Cardiac fibroblast (primary cell): ENCODE measurements at regions not wholly inside any gene's neighbourhood (a gene's known extent, or its start where the extent isn't known, plus 50 kb on each side); places are given as distances from the start of the nearest gene placed in this dataset.

Source experiments
- DNase-seq, 2 donors: peaks; one replicate each; pipeline versions ENCODE4 v3.0.0 to v3.0.0-alpha.2; 2010; ENCODE audit warnings: low read depth in 2 of 2
- H3K4me3 ChIP-seq, 2 donors: replicated peaks in 1 of 2; 1 replicate in 1 of 2; 2 replicates in 1 of 2; pipeline ENCODE4 v1.5.1; 2011; ENCODE audit warnings: low read depth in 2 of 2, low read length in 2 of 2, mild to moderate bottlenecking in 2 of 2, moderate library complexity in 1 of 2
- TF ChIP-seq, protein P1 (sequence below): IDR thresholded peaks from one replicate; pipeline ENCODE4 v1.5.1; 2011; ENCODE audit warnings: low read depth, mild to moderate bottlenecking, low read length, inconsistent platforms

DNA sequence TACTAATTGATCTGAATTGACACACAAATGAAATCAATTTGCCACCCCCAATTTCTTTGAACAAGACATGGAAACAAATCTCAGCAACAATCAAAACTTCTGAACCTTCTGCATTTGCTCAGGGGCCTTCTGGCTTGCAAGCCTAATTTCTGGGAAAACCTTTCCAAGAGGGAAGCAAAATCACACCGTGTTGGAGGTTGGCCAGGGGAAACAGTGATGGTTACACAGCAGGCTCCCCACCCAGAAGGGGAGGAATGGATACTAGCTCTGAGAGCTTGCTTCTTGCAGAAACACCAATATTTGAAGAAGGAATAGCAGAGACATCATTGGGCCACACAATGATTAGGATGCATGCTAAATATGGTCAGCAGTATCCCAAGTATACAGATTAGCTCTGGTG, 488.6 kb upstream of the TRPC7 start:
- TF ChIP-seq, protein P1, sequence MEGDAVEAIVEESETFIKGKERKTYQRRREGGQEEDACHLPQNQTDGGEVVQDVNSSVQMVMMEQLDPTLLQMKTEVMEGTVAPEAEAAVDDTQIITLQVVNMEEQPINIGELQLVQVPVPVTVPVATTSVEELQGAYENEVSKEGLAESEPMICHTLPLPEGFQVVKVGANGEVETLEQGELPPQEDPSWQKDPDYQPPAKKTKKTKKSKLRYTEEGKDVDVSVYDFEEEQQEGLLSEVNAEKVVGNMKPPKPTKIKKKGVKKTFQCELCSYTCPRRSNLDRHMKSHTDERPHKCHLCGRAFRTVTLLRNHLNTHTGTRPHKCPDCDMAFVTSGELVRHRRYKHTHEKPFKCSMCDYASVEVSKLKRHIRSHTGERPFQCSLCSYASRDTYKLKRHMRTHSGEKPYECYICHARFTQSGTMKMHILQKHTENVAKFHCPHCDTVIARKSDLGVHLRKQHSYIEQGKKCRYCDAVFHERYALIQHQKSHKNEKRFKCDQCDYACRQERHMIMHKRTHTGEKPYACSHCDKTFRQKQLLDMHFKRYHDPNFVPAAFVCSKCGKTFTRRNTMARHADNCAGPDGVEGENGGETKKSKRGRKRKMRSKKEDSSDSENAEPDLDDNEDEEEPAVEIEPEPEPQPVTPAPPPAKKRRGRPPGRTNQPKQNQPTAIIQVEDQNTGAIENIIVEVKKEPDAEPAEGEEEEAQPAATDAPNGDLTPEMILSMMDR, result no peak
- DNase-seq, result no peak
- no peak overlapping the region for H3K4me3 ChIP-seq

DNA sequence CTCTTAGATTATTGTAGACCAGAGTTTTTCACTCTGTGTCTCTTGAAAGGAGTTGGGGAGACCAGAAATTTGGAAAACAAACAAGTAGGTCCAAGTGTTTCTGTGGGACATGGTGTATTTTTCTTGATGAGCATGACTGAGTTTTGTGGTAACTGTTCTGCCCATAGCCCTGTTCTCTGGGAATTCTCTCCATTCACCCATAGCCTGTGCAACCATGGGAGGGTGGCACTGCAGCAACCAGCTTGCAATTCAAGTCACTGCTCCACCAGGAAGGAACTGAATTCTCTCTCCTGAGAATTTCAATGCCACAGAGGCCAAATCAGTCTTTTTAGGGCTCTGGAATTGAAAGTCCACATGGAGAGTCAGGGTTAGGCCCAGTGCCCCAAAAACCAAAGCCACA, 475.3 kb upstream of the TRPC7 start:
- DNase-seq, result no peak
- TF ChIP-seq, protein P1, result no peak
- no peak overlapping the region for H3K4me3 ChIP-seq

DNA sequence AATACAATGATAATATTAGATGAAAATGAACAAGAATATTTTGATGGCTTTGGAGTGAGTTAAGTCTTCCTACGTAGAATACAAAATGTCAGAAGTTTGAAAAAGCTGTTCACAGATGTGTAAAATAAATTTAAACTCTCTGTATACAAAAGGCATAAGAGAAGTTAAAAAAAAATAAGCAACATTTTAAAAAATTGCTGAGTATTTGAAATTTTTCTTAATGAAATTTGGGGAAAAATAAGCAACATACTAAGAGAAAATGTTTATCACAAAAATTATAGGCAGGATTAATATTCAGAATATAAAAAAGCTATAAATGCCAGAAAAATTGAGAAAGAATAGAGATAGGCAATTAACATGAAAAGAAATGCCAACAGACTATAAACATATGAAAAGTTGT, 470.7 kb upstream of the TRPC7 start:
- DNase-seq, result no peak
- no peak overlapping the region for H3K4me3 ChIP-seq
- TF ChIP-seq, protein P1, result no peak

DNA sequence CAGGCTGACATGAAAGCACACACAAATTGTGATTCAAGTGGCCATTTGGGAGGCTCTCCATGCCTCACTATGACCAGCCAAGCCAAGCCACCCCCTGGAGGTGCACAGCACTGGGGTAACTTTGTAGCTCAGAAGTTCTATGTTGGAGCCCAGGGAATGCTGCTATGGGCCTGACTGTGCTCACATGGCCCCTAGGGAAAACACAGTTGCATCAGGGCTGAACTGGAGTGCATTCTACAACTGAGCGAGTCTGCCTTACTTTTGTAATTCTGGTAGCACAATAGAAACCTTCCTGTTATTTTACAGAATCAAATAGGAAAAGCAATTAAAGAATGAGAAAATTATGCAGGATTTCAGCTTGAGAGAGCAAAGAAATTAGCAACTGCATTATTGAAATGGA, 455.5 kb upstream of the TRPC7 start:
- no peak overlapping the region for H3K4me3 ChIP-seq
- TF ChIP-seq, protein P1, result no peak
- no peak for DNase-seq

DNA sequence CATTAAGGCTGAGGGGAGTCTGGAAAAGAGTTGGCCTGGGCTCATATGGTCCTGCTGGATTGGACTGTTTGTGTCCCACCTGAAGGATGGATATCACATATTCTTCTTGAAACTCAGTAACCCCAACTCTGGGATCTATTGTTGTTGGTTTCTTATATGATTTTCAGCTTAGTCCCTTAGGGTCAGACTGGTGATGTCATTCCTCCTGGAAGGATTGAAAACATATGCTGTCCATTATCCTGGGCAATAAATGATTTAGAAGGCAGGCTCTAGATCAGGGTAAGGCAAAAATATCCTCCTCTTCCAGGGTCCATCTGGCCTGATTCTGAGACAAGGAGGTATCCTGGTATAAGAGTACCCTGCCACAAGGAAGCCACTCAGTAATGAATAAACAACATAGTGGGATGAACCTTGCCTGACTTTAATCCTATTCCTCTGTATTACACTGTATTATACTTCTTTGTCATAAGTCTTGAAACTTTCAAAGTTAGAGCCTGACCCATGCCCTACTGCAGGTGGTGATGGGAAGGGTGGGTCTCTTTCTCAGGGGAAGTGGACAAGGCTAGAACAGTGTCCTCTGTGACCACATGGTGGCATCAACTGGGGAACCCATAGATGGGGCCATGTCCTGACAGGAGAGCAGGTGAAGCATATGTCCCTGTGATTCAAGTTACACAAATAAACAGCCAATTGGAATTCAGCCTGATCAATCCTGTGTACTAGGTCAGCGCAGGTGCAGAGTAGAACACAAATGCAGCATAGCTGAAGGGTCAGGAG, 454.4 kb upstream of the TRPC7 start:
- no peak for DNase-seq
- H3K4me3 ChIP-seq, result no peak overlapping the region
- TF ChIP-seq, protein P1, result no peak

DNA sequence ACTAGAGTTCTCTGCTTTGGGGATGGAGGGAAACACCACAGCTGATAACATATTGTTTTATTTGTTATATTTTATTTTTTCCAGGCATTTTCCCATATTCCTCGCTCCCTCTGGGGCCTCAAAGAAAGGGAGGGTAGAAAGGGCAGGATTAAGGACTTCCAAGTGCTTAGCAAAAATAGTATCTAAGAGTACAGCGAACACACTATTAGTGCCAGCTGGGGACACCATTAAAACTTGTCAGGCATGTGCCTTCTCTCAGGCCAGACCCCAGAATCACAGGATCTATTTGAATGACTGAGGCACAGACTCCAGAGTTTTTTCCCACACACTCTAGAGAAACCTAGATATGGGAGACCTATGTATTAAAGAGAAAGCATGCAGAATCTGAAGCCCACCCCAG, 451.0 kb upstream of the TRPC7 start:
- H3K4me3 ChIP-seq, result no peak overlapping the region
- no peak for DNase-seq
- TF ChIP-seq, protein P1, result no peak
